ENCODE measurements at regions not wholly inside any gene's neighbourhood (a gene's known extent, or its start where the extent isn't known, plus 50 kb on each side); places are given as distances from the start of the nearest gene placed in this dataset.

DNA sequence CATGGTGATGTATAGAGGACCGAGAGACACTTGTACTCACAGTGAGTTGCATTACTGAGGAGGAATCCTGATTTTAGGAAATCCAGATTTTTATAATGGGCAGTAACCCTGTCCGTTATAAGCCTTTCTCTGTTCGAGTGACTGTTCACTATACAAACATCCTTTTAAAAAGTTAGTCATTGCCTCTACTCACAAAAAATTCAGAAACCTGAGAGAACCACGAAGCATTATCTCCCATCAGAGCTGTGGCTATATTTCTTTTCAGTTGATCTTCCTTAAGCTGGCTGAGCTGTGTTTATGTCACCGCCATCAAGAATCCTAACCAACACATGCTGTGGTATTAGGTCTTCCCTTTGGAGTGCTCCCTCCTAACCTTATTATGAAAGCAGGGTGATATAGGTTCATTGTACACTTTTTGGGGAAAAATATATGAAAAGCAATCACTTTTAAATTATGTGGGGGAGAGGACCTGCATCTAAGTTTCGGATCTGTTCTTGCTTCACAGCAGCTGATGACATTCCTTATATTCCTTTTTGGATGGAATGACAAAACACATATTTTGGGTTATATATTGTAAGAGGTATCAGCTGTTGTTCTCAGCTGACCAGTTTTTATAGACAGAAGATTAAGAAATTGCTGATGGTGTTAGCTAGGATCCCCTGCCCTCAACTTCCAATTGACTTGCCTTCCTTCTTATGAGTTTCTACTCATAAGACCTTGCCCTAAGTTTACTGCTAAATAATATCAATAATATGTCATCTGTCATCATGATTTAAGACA lies 465.9 kb upstream of the RASGRP1 start:
- TF ChIP-seq ERF (CRISPR knock-in tag; IDR thresholded peaks at IDR 0.05) (no peak), FOXK1 (CRISPR knock-in tag; IDR thresholded peaks at IDR 0.05; ENCODE audit: borderline replicate concordance, low read depth) (no peak), POLR2AphosphoS5 (IDR thresholded peaks at IDR 0.05; ENCODE audit: low read depth, low read length) (no peak), ZSCAN30 (CRISPR knock-in tag; IDR thresholded peaks at IDR 0.05) (no peak), NFIC (IDR thresholded peaks at IDR 0.05; ENCODE audit: low read length) (no peak), ZFP37 (CRISPR knock-in tag; IDR thresholded peaks at IDR 0.05; ENCODE audit: borderline replicate concordance) (no peak), RXRA (CRISPR knock-in tag; IDR thresholded peaks at IDR 0.05) (no peak), CEBPB (IDR thresholded peaks at IDR 0.05; ENCODE audit: borderline replicate concordance, low read depth, low read length) (no peak)
- TF ChIP-seq, protein P1, sequence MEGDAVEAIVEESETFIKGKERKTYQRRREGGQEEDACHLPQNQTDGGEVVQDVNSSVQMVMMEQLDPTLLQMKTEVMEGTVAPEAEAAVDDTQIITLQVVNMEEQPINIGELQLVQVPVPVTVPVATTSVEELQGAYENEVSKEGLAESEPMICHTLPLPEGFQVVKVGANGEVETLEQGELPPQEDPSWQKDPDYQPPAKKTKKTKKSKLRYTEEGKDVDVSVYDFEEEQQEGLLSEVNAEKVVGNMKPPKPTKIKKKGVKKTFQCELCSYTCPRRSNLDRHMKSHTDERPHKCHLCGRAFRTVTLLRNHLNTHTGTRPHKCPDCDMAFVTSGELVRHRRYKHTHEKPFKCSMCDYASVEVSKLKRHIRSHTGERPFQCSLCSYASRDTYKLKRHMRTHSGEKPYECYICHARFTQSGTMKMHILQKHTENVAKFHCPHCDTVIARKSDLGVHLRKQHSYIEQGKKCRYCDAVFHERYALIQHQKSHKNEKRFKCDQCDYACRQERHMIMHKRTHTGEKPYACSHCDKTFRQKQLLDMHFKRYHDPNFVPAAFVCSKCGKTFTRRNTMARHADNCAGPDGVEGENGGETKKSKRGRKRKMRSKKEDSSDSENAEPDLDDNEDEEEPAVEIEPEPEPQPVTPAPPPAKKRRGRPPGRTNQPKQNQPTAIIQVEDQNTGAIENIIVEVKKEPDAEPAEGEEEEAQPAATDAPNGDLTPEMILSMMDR (CRISPR knock-in tag; IDR thresholded peaks at IDR 0.05), result no peak
- TF ChIP-seq, protein P2, sequence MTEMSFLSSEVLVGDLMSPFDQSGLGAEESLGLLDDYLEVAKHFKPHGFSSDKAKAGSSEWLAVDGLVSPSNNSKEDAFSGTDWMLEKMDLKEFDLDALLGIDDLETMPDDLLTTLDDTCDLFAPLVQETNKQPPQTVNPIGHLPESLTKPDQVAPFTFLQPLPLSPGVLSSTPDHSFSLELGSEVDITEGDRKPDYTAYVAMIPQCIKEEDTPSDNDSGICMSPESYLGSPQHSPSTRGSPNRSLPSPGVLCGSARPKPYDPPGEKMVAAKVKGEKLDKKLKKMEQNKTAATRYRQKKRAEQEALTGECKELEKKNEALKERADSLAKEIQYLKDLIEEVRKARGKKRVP (CRISPR knock-in tag; IDR thresholded peaks at IDR 0.05), result no peak
